Neural cell (in vitro differentiated cells): ENCODE measurements at regions not wholly inside any gene's neighbourhood (a gene's known extent, or its start where the extent isn't known, plus 50 kb on each side); places are given as distances from the start of the nearest gene placed in this dataset.

Experiments used
- H2AFZ ChIP-seq: fragments of 200-600, 300-800 bp; sonication (generic), shearing (Covaris generic); 2 replicates; pipeline ENCODE4 v1.6.0; 2014; ENCODE audit warnings: low read depth, mild to moderate bottlenecking, antibody characterized with exemption, low read length, moderate library complexity
- H3F3A ChIP-seq: fragments of 200-600 bp; shearing (Covaris generic); 2 replicates; pipeline ENCODE4 v1.6.1; 2016; ENCODE audit warnings: mild to moderate bottlenecking, moderate library complexity, mixed read lengths, antibody characterized with exemption, low read length; ENCODE audit not compliant: insufficient read depth, poor library complexity, severe bottlenecking
- H3K27ac ChIP-seq: fragments of 200-600, 300-800 bp; sonication (generic), shearing (Covaris generic); 2 replicates; pipeline ENCODE4 v1.5.1; 2014; ENCODE audit warnings: mild to moderate bottlenecking, low read length, moderate library complexity
- H3K27me3 ChIP-seq: fragments of 300-800, 200-600 bp; sonication (generic), shearing (Covaris generic); 2 replicates; pipeline ENCODE4 v1.6.0; 2014; ENCODE audit warnings: mild to moderate bottlenecking, low read depth, low read length, moderate library complexity; ENCODE audit not compliant: insufficient read depth
- H3K36me3 ChIP-seq: fragments of 300-800, 200-600 bp; sonication (generic), shearing (Covaris generic); 2 replicates; pipeline ENCODE4 v1.5.1; 2014; ENCODE audit warnings: mild to moderate bottlenecking, antibody characterized with exemption, low read length, moderate library complexity; ENCODE audit not compliant: insufficient read depth
- H3K4me2 ChIP-seq: fragments of 300-800, 200-600 bp; sonication (generic), shearing (Covaris generic); 2 replicates; pipeline ENCODE4 v1.6.0; 2014; ENCODE audit warnings: mild to moderate bottlenecking, low read length
- H3K4me3 ChIP-seq: fragments of 300-800, 200-600 bp; sonication (generic), shearing (Covaris generic); 2 replicates; pipeline ENCODE4 v1.5.1; 2014; ENCODE audit warnings: mild to moderate bottlenecking, low read length, moderate library complexity
- H3K79me2 ChIP-seq: fragments of 200-600 bp; shearing (Covaris generic); replicated peaks from 2 replicates; pipeline ENCODE4 v1.6.0; 2014; ENCODE audit warnings: mild to moderate bottlenecking, low read length, moderate library complexity; ENCODE audit not compliant: insufficient read depth
- H3K9ac ChIP-seq: fragments of 300-800, 200-600 bp; sonication (generic), shearing (Covaris generic); 2 replicates; pipeline ENCODE4 v1.6.1; 2016; ENCODE audit warnings: mild to moderate bottlenecking, low read length, mixed read lengths
- H3K9me2 ChIP-seq: fragments of 200-600 bp; shearing (Covaris generic); 2 replicates; pipeline ENCODE4 v1.6.1; 2016; ENCODE audit warnings: mild to moderate bottlenecking, low read length, mixed read lengths; ENCODE audit not compliant: insufficient read depth
- H3K9me3 ChIP-seq: fragments of 200-600, 300-800 bp; sonication (generic), shearing (Covaris generic); 2 replicates; pipeline ENCODE4 v1.6.1; 2016; ENCODE audit warnings: mild to moderate bottlenecking, mixed run types, low read length, moderate library complexity, mixed read lengths
- H4K20me1 ChIP-seq: fragments of 200-600 bp; shearing (Covaris generic); 2 replicates; pipeline ENCODE4 v1.6.1; 2016; ENCODE audit warnings: mild to moderate bottlenecking, mixed run types; ENCODE audit not compliant: insufficient read depth
- EP300 ChIP-seq: fragments of 450-650 bp; conservative IDR thresholded peaks from 2 replicates; pipeline ENCODE4 v1.6.1; 2014; ENCODE audit warnings: antibody characterized with exemption, mild to moderate bottlenecking, moderate library complexity; ENCODE audit not compliant: poor library complexity, severe bottlenecking
- EZH2 ChIP-seq: fragments of 200-600, 300-800 bp; shearing (Covaris generic), sonication (generic); IDR thresholded peaks from 2 replicates; pipeline ENCODE4 v1.6.1; 2014; ENCODE audit warnings: antibody characterized with exemption, low read length, borderline replicate concordance, mild to moderate bottlenecking; ENCODE audit not compliant: insufficient read depth, poor library complexity, severe bottlenecking
- MXI1 ChIP-seq: fragments of 450-650 bp; conservative IDR thresholded peaks from 2 replicates; pipeline ENCODE4 v1.6.1; 2014; ENCODE audit warnings: antibody characterized with exemption, mild to moderate bottlenecking; ENCODE audit not compliant: poor library complexity, severe bottlenecking
- POLR2AphosphoS5 ChIP-seq: IDR thresholded peaks from 2 replicates; pipeline ENCODE4 v1.6.1; 2012
- RAD21 ChIP-seq: fragments of 450-650 bp; conservative IDR thresholded peaks from 2 replicates; pipeline ENCODE4 v1.6.1; 2014; ENCODE audit warnings: antibody characterized with exemption, mild to moderate bottlenecking, moderate library complexity
- SMC3 ChIP-seq: fragments of 450-650 bp; conservative IDR thresholded peaks from 2 replicates; pipeline ENCODE4 v1.6.1; 2014; ENCODE audit warnings: antibody characterized with exemption, mild to moderate bottlenecking, moderate library complexity; ENCODE audit not compliant: poor library complexity
- TAF1 ChIP-seq: IDR thresholded peaks from 2 replicates; pipeline ENCODE4 v1.6.1; 2012; ENCODE audit warnings: low read depth
- TF ChIP-seq, protein P1 (sequence below): IDR thresholded peaks from 2 replicates; pipeline ENCODE4 v1.6.1; 2012; ENCODE audit warnings: borderline replicate concordance
- TF ChIP-seq, protein P2 (sequence below): fragments of 450-650 bp; IDR thresholded peaks from 2 replicates; pipeline ENCODE4 v1.5.1; 2014; ENCODE audit warnings: antibody characterized with exemption, mild to moderate bottlenecking, moderate library complexity; ENCODE audit not compliant: poor library complexity, severe bottlenecking

DNA sequence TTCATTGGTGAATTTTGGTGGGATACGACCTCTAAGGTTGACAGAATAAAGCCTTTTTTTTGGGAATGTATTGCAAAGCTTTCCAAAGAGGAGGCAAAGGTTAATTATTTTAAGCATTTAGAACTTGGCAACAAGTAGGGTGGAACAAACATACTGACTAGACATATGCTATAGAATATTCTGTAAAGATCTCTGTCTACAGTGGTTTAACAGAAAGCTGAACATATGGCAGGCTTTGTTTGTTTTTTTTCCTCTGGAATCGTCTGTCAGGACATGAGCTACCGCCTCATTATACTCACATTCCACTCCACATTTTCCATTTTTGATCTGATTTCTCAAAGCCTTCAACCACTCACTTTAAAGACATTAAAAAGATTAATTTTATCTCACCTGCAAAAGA, 153.4 kb upstream of the PELI2 start:
- H3K27ac ChIP-seq: no peak overlapping the region

DNA sequence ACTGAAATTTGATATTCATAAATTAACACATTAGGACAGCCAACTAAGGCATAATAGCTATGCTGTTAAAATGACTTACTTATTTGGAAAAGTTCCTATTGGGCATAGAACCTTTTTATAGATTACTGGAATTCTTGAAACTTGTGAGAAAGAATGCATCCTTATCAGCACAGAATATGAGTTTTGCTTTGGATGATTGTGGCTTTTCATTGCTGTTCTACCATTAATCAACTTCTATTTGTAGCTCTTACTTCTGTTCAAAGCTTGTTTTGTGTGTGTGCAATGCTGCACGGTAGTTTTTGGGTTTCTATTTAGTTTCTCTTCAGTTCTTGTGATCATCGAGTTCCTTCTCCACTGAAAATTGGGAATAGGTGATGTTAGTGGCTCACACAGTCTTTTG, 152.4 kb upstream of the PELI2 start:
- Histone ChIP-seq H3K27me3 (no peaks in the 10 kb centered on the region), H3K36me3 (no peaks in the 10 kb centered on the region), H3K4me3 (no peak overlapping the region), H3K9me2 (no peaks in the 10 kb centered on the region), H3K27ac (no peak overlapping the region), H3K9me3 (no peaks in the 10 kb centered on the region), H4K20me1 (no peaks in the 10 kb centered on the region), H3K4me2 (no peak overlapping the region), H3K9ac (no peak overlapping the region), H2AFZ (no peak overlapping the region), H3K79me2 (no peaks in the 10 kb centered on the region), H3F3A (no peaks in the 10 kb centered on the region)
- TF ChIP-seq MXI1 (no peak), SMC3 (no peak), RAD21 (no peak), POLR2AphosphoS5 (no peak), EP300 (no peak), EZH2 (no peak), TAF1 (no peak)
- TF ChIP-seq, protein P1, sequence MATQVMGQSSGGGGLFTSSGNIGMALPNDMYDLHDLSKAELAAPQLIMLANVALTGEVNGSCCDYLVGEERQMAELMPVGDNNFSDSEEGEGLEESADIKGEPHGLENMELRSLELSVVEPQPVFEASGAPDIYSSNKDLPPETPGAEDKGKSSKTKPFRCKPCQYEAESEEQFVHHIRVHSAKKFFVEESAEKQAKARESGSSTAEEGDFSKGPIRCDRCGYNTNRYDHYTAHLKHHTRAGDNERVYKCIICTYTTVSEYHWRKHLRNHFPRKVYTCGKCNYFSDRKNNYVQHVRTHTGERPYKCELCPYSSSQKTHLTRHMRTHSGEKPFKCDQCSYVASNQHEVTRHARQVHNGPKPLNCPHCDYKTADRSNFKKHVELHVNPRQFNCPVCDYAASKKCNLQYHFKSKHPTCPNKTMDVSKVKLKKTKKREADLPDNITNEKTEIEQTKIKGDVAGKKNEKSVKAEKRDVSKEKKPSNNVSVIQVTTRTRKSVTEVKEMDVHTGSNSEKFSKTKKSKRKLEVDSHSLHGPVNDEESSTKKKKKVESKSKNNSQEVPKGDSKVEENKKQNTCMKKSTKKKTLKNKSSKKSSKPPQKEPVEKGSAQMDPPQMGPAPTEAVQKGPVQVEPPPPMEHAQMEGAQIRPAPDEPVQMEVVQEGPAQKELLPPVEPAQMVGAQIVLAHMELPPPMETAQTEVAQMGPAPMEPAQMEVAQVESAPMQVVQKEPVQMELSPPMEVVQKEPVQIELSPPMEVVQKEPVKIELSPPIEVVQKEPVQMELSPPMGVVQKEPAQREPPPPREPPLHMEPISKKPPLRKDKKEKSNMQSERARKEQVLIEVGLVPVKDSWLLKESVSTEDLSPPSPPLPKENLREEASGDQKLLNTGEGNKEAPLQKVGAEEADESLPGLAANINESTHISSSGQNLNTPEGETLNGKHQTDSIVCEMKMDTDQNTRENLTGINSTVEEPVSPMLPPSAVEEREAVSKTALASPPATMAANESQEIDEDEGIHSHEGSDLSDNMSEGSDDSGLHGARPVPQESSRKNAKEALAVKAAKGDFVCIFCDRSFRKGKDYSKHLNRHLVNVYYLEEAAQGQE: no peak
- TF ChIP-seq, protein P2, sequence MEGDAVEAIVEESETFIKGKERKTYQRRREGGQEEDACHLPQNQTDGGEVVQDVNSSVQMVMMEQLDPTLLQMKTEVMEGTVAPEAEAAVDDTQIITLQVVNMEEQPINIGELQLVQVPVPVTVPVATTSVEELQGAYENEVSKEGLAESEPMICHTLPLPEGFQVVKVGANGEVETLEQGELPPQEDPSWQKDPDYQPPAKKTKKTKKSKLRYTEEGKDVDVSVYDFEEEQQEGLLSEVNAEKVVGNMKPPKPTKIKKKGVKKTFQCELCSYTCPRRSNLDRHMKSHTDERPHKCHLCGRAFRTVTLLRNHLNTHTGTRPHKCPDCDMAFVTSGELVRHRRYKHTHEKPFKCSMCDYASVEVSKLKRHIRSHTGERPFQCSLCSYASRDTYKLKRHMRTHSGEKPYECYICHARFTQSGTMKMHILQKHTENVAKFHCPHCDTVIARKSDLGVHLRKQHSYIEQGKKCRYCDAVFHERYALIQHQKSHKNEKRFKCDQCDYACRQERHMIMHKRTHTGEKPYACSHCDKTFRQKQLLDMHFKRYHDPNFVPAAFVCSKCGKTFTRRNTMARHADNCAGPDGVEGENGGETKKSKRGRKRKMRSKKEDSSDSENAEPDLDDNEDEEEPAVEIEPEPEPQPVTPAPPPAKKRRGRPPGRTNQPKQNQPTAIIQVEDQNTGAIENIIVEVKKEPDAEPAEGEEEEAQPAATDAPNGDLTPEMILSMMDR: no peak

More for the DNA sequence above, 153.4 kb upstream of the PELI2 start:
- Histone ChIP-seq H3K27me3 (no peaks in the 10 kb centered on the region), H3K36me3 (no peaks in the 10 kb centered on the region), H3K4me3 (no peak overlapping the region), H3K9ac (no peak overlapping the region), H3K79me2 (no peaks in the 10 kb centered on the region), H3K9me3 (no peaks in the 10 kb centered on the region), H3K4me2 (no peak overlapping the region), H3K9me2 (no peaks in the 10 kb centered on the region), H3F3A (no peaks in the 10 kb centered on the region), H4K20me1 (no peaks in the 10 kb centered on the region), H2AFZ (no peak overlapping the region)
- TF ChIP-seq RAD21 (no peak), POLR2AphosphoS5 (no peak), MXI1 (no peak), TAF1 (no peak), EZH2 (no peak), SMC3 (no peak), EP300 (no peak)
- TF ChIP-seq, protein P1: no peak
- TF ChIP-seq, protein P2: no peak
